Suprapubic skin (tissue), 3 donors: ENCODE measurements at regions not wholly inside any gene's neighbourhood (a gene's known extent, or its start where the extent isn't known, plus 50 kb on each side); places are given as distances from the start of the nearest gene placed in this dataset.

Experiments
- POLR2A ChIP-seq, 2 donors: fragments of 450-650 bp; IDR thresholded peaks; one replicate each; pipeline ENCODE4 v1.6.1; 2017; ENCODE audit warnings: antibody characterized with exemption in 2 of 2, mild to moderate bottlenecking in 2 of 2, moderate library complexity in 2 of 2
- TF ChIP-seq, protein P1 (sequence below), 2 donors: fragments of 200-600 bp in 1 of 2; fragments of 450-650 bp in 1 of 2; sonication (generic) in 1 of 2; IDR thresholded peaks; one replicate each; pipeline ENCODE4 v1.5.1; 2016 to 2019; ENCODE audit warnings: antibody characterized with exemption in 2 of 2, mild to moderate bottlenecking in 1 of 2, moderate library complexity in 1 of 2

DNA sequence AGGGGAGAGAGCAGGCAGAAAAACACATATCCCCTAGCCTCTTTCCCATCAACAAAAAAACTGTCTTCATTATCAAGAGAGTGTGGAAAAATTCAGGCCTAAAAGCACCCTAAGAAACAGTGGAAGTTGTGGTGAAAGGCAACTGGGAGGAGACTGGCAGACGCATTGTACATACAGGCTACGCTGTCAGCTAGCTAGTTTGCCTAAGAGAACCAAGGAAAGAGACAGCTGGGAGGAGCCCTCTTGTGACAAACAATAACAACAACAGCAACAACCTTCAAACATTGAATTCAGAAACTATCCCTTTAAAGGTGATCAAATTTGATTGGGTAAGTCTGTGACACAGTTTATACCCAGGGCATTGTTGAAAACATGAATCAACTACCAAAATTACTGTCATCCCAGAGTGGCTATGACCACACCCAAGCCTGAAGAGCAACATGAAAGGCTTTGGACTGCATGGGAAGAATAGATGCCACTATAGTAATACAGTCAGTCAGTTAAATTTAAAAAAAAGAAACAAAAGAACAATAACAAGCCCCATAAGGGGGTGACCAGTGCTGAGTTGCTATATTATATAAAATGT is 88.9 kb upstream of the CRIM1 start:
- TF ChIP-seq, protein P1, sequence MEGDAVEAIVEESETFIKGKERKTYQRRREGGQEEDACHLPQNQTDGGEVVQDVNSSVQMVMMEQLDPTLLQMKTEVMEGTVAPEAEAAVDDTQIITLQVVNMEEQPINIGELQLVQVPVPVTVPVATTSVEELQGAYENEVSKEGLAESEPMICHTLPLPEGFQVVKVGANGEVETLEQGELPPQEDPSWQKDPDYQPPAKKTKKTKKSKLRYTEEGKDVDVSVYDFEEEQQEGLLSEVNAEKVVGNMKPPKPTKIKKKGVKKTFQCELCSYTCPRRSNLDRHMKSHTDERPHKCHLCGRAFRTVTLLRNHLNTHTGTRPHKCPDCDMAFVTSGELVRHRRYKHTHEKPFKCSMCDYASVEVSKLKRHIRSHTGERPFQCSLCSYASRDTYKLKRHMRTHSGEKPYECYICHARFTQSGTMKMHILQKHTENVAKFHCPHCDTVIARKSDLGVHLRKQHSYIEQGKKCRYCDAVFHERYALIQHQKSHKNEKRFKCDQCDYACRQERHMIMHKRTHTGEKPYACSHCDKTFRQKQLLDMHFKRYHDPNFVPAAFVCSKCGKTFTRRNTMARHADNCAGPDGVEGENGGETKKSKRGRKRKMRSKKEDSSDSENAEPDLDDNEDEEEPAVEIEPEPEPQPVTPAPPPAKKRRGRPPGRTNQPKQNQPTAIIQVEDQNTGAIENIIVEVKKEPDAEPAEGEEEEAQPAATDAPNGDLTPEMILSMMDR (IDR thresholded peaks at IDR 0.05) = no peak
- no peak for TF ChIP-seq POLR2A (IDR thresholded peaks at IDR 0.05)
